Activated naive CD4-positive, alpha-beta T cell treated with anti-CD3 and anti-CD28 coated beads, Interleukin-2, amount 10 ng/mL, durations not matched to agents 7 days and 5 days (primary cell): ENCODE measurements at regions not wholly inside any gene's neighbourhood (a gene's known extent, or its start where the extent isn't known, plus 50 kb on each side); places are given as distances from the start of the nearest gene placed in this dataset.
"Not testable (repeated sequence)": the region's sequence is repeated elsewhere in the genome, so short reads cannot be mapped to it uniquely, and the experiment has no call there.

Experiments
- CTCF ChIA-PET: fragments of 350-600 bp; sonication (Branson Sonifier 250); formaldehyde crosslinking; loops from one replicate; lab custom pipeline; 2021; ENCODE audit warnings: antibody characterized with exemption; lab: Charles Lee
- DNase-seq: peaks from one replicate; pipeline ENCODE4 v3.0.0-alpha.2; 2020
- H3K27ac Mint-ChIP-seq: one replicate; pipeline ENCODE4 v1.8.0; 2021; ENCODE audit warnings: mild to moderate bottlenecking, moderate library complexity, mixed read lengths
- H3K27me3 Mint-ChIP-seq: one replicate; pipeline ENCODE4 v1.8.0; 2021; ENCODE audit warnings: mild to moderate bottlenecking, mixed read lengths
- H3K36me3 Mint-ChIP-seq: one replicate; pipeline ENCODE4 v1.8.0; 2021; ENCODE audit warnings: mixed read lengths
- H3K4me1 Mint-ChIP-seq: one replicate; pipeline ENCODE4 v1.8.0; 2021; ENCODE audit warnings: mixed read lengths
- H3K4me3 Mint-ChIP-seq: one replicate; pipeline ENCODE4 v1.8.0; 2021; ENCODE audit warnings: mild to moderate bottlenecking, moderate library complexity, mixed read lengths
- H3K9me3 Mint-ChIP-seq: one replicate; pipeline ENCODE4 v1.8.0; 2021; ENCODE audit warnings: mixed read lengths

DNA sequence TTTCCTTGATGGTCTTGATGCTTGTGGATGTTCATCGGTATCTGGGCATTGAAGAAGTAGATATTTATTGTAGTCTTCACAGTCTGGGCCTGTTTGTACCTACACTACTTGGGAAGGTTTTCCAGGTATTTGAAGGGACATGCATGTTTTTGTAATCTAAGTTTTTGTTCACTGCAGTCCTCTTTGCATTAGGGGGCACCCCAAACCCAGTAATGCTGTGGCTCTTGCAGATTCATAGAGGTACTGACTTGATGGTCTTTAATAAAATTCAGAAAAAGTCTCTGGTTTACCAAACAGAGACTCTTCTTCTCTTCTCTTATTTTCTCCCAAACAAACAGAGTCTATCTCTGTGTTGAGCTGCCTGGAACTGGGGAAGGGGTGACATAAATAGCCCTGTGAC, 150.9 kb upstream of the SLC16A7 start:
- CTCF ChIA-PET = interaction anchor here (0.8 to 1.0 kb wide), 2 partner anchors 385 to 521 kb away, joined by 3 read pairs; no protein-coding TSS in a partner anchor
- Mint-ChIP-seq H3K4me1 (no peaks in the 10 kb centered on the region), H3K27me3 (no peaks in the 10 kb centered on the region), H3K36me3 (no peaks in the 10 kb centered on the region), H3K4me3 (no peak overlapping the region), H3K27ac (no peak overlapping the region), H3K9me3 (peaks cover 3% of the 10 kb centered on the region)
- peak; percentile 38 for DNase-seq

DNA sequence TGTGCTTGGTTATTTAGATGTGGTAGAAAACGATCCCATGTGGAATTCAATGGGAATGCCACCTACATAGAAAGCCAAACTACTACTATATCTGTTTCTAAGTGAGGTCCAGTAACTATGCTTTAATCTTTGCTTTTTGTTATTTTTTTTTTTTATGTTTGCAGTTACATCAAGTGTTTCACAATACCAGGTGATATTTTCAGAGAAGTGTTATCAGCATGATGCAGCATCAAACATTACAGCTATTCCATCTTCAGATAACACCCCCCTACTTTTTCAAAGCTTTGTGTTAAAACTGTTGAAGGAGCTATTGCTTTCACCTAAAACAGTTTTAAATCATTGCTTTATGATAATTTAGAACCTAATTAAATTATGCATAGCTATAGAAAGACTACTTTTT, 163.8 kb upstream of the SLC16A7 start:
- CTCF ChIA-PET = interaction anchor here (1.0 to 1.2 kb wide), 2 partner anchors 376 to 403 kb away, joined by 3 to 6 read pairs; no protein-coding TSS in a partner anchor
- H3K36me3 Mint-ChIP-seq = no peaks in the 10 kb centered on the region
- no peaks in the 10 kb centered on the region for H3K4me1 Mint-ChIP-seq
- no peak overlapping the region for H3K4me3 Mint-ChIP-seq
- no peaks in the 10 kb centered on the region for H3K27me3 Mint-ChIP-seq
- H3K27ac Mint-ChIP-seq = no peak overlapping the region
- no peaks in the 10 kb centered on the region for H3K9me3 Mint-ChIP-seq
- no peak for DNase-seq

DNA sequence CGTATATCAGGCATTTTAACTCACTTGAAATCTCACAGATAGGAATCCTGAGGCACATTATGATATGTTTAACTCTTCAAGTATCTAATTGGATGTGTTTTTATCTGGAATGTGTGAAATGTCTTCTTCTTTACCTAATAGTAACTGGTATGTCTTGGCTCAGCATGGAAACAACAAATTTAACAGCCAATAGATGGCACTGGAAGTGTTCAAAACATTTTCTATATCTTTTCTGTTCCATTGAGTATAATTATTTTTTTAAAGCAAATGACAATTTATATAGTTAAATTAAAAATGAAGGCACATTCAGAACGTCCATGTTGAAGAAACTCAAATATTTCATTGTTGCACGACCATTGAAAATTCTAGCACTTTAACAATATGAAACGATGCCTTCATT, 164.6 kb upstream of the SLC16A7 start:
- Mint-ChIP-seq H3K4me3 (no peak overlapping the region), H3K27me3 (no peaks in the 10 kb centered on the region), H3K27ac (no peak overlapping the region), H3K9me3 (no peaks in the 10 kb centered on the region), H3K4me1 (no peaks in the 10 kb centered on the region), H3K36me3 (no peaks in the 10 kb centered on the region)
- CTCF ChIA-PET = interaction anchor here (0.9 kb wide), 1 partner anchor 404 kb away, joined by 4 read pairs; no protein-coding TSS in a partner anchor
- no peak for DNase-seq

DNA sequence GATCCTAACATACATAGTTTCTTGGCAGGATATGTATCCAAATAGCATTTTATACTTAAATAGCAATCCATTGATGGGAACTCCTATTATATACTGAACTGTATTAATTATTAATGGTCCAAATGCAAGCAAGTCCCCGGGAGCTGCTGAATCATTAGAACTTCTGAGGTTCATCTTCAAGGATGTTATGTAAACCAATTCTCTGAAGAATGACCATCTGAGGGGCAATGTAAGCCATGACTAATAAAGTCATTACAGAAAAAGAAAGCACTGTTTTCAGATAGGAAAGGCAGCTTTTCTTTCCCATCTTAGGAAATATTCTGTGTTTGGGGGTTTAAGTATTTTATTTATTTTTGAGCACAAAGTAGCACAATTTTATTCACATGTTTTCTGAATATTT, 166.1 kb upstream of the SLC16A7 start:
- CTCF ChIA-PET = interaction anchor here (0.9 to 1.0 kb wide), 2 partner anchors 377 to 405 kb away, joined by 3 read pairs; no protein-coding TSS in a partner anchor
- no peak for DNase-seq
- no peak overlapping the region for H3K4me3 Mint-ChIP-seq
- H3K9me3 Mint-ChIP-seq = no peaks in the 10 kb centered on the region
- H3K27me3 Mint-ChIP-seq = no peaks in the 10 kb centered on the region
- H3K4me1 Mint-ChIP-seq = no peaks in the 10 kb centered on the region
- no peak overlapping the region for H3K27ac Mint-ChIP-seq
- no peaks in the 10 kb centered on the region for H3K36me3 Mint-ChIP-seq

DNA sequence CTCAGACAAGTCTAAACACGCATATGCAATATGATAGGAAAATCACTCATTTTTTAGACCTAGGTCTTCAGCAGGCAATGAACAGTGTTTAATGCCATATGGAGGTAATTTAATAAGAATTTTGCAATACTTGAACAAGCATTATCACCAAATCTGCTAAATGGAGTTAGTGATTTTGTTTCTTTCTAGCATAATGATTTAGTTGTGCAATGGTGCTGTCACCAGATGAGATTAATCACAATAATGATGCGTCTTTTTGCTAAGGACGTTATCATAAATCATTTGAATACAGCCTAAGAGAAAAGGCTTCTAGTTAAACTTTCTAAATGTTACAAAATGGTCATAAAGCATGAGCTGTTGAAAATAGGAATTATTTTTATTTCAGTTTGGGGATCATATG, 170.0 kb upstream of the SLC16A7 start:
- DNase-seq = no peak
- Mint-ChIP-seq H3K27me3 (no peaks in the 10 kb centered on the region), H3K4me3 (no peak overlapping the region), H3K9me3 (no peaks in the 10 kb centered on the region), H3K27ac (no peak overlapping the region), H3K4me1 (no peaks in the 10 kb centered on the region), H3K36me3 (no peaks in the 10 kb centered on the region)
- CTCF ChIA-PET = no interaction called here

DNA sequence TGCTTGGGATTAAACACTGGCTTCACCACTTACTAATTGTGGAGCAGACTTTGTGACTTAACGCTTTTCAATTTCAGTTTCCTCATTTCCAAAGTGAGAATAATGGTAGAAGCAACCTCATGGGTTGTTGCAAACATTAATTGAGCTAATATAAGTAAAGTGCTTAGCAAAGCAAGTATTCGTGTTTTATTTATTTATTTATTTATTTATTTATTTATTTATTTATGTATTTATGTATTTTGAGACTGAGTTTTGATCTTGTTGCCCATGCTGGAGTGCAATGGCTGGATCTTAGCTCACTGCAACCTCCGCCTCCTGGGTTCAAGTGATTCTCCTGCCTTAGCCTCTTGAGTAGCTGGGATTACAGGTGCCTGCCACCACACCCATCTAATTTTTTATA, 171.2 kb upstream of the SLC16A7 start:
- DNase-seq, H3K36me3 Mint-ChIP-seq, H3K27ac Mint-ChIP-seq, H3K4me1 Mint-ChIP-seq, CTCF ChIA-PET, H3K4me3 Mint-ChIP-seq, H3K9me3 Mint-ChIP-seq, H3K27me3 Mint-ChIP-seq: not testable (repeated sequence)

DNA sequence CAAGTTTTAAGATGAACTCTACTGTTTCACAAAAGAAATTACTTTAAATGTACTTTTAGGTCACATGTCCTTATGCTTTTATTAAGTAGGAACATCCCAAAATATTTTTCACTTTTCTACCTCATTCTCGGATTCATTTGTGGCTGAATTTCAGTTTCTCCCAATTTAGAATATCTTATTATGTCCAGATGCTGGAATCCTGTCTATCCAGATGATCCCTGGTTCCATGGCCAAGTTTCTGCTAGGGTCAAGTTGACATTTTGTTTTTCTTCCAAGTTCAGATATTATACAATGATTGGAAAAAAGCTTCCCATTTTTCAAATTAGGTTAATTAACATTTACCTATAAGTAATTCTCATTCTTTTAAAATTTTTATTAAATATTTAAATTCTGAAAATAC, 181.8 kb upstream of the SLC16A7 start:
- H3K4me3 Mint-ChIP-seq = no peak overlapping the region
- no peaks in the 10 kb centered on the region for H3K4me1 Mint-ChIP-seq
- H3K27me3 Mint-ChIP-seq = no peaks in the 10 kb centered on the region
- CTCF ChIA-PET = no interaction called here
- DNase-seq = no peak
- H3K27ac Mint-ChIP-seq = no peak overlapping the region
- no peaks in the 10 kb centered on the region for H3K36me3 Mint-ChIP-seq
- no peaks in the 10 kb centered on the region for H3K9me3 Mint-ChIP-seq

DNA sequence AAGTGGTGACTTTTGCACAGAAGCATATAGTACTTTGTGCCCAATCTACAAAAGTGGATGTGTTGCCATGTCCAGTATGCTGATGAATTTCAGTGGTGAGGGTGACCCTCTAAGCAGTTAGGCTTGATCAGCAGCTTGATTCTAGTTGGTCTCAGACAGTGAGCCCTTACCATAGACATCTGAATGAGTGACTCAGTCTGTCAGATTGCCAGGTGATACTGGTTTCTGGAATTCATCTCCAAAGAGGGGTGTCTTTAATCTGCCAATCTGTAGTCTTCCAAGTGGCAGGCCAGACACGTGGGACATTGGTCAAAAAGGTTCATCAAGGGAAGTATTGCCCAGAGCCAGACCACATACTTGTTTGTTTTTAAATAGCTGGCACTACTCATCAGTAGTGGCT, 187.4 kb upstream of the SLC16A7 start:
- DNase-seq = no peak
- peaks cover 3% of the 10 kb centered on the region for H3K27me3 Mint-ChIP-seq
- no peak overlapping the region for H3K27ac Mint-ChIP-seq

DNA sequence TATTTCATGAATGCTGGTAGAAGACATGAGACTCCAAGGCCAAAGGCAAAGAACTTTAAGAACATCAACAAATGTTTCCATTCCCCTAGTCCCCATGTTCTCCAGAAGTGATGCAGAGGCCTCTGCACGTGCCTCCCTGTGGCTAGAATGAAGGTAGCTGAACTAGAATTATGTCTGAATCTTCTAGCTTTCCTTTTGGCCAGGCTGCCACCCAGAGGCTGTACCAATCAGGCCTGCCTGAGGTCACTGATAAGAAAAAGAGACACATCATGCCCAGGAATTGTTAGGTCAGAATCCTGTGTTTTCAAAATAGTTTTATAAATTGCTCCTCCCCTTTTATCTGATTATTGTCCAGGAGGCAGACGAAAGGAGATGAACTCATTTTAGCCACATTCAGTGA, 188.0 kb upstream of the SLC16A7 start:
- H3K36me3 Mint-ChIP-seq = no peaks in the 10 kb centered on the region
- DNase-seq = no peak
- CTCF ChIA-PET = interaction anchor here (0.9 to 1.4 kb wide), 2 partner anchors 400 to 427 kb away, joined by 3 to 4 read pairs; no protein-coding TSS in a partner anchor

More for the DNA sequence above, 187.4 kb upstream of the SLC16A7 start:
- Mint-ChIP-seq H3K36me3 (no peaks in the 10 kb centered on the region), H3K9me3 (no peaks in the 10 kb centered on the region), H3K4me1 (peaks cover 8% of the 10 kb centered on the region), H3K4me3 (no peak overlapping the region)
- CTCF ChIA-PET = interaction anchor here (0.9 kb wide), 1 partner anchor 427 kb away, joined by 4 read pairs; no protein-coding TSS in a partner anchor

DNA sequence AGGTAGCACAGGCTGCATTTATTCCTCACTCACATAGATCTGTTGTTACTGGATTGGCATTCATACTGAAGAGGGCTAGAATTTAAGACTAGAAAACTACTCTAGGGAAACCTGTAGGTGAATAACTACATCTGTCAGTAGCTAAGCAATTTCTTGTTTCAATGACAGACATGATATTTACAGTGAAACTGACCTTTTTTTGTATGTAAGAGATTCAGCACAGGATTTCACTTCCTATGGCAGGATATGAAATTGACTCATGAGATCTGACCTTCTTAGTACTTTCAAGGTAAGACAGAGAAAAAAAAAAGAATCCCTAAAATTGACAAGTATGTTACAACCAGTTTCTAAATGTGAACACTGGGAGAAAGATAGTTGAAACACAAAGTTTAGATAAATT, 189.8 kb upstream of the SLC16A7 start:
- Mint-ChIP-seq H3K27ac (no peak overlapping the region), H3K36me3 (no peaks in the 10 kb centered on the region), H3K4me3 (no peak overlapping the region), H3K4me1 (peaks cover 8% of the 10 kb centered on the region), H3K27me3 (peaks cover 7% of the 10 kb centered on the region), H3K9me3 (no peaks in the 10 kb centered on the region)
- DNase-seq = no peak
- CTCF ChIA-PET = interaction anchor here (1.0 to 1.9 kb wide), 3 partner anchors 10 to 429 kb away, joined by 3 to 6 read pairs (median 5); no protein-coding TSS in a partner anchor

More for the DNA sequence above, 188.0 kb upstream of the SLC16A7 start:
- Mint-ChIP-seq H3K4me1 (peaks cover 8% of the 10 kb centered on the region), H3K27ac (no peak overlapping the region), H3K9me3 (no peaks in the 10 kb centered on the region), H3K4me3 (no peak overlapping the region), H3K27me3 (peaks cover 7% of the 10 kb centered on the region)

DNA sequence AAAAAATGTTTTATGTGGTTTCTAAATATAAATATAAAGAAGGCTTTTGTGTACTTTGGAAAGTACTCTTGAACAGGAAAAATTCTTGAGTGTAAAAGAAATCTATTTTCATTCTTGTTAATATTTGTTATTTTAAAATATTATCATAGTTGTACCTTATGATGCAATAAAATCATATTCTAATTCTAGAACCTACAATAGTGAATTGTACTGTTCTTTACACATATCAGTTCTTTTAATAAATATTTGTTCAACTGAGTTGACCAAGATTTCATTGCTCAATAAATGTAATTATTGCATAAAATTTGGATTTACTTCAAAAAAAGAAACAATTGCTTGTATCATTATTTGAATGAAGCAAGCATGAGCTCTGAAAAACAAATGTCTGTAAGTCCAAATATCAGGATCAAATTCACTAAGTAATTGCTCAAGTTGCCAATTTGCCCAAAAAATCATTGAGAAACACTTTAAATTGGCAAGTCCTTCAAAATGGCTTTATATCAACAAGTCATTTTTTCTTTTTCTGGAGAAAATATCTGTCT, 191.6 kb upstream of the SLC16A7 start:
- Mint-ChIP-seq H3K4me1 (peaks cover 8% of the 10 kb centered on the region), H3K9me3 (no peaks in the 10 kb centered on the region), H3K27me3 (peaks cover 7% of the 10 kb centered on the region), H3K27ac (no peak overlapping the region), H3K4me3 (no peak overlapping the region), H3K36me3 (no peaks in the 10 kb centered on the region)
- CTCF ChIA-PET = interaction anchor here (0.6 to 3.6 kb wide), 9 partner anchors 8 to 1824 kb away, joined by 3 to 22 read pairs (median 4); no protein-coding TSS in a partner anchor
- no peak for DNase-seq

DNA sequence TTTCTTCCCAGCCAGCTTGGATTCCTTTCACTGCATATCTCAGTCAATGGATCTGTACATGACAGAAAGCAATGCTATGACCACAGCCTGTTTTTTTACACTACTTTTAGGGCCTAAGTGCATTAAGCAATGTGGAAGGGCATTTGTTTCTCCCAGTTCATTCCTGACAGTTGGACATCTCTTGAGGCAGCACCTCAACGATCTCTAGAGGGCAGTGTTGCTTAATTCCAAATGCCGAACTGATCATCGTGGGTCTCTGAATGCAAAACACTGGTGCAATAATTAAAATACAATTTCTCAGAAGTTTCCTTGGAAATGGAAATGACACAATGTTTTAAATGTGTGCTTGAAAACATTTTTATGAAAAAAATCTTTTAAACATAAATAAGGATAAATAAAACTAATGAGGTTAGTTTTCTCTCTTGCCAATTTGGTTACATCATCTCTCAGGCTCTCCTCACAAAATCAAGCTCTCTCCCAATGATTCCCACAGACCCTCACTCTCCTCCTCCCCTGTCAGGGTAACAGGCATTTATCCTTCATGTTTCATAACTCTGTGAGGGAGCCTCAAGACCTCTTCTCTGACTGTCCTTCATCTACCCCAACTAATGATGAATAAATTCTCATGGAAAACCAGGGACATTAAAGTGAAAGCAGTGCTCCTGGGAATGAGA, 192.4 kb upstream of the SLC16A7 start:
- CTCF ChIA-PET = interaction anchor here (0.9 to 3.6 kb wide), 8 partner anchors 9 to 432 kb away, joined by 3 to 22 read pairs (median 4); no protein-coding TSS in a partner anchor
- Mint-ChIP-seq H3K4me1 (peaks cover 8% of the 10 kb centered on the region), H3K27me3 (peaks cover 7% of the 10 kb centered on the region), H3K36me3 (no peaks in the 10 kb centered on the region), H3K9me3 (no peaks in the 10 kb centered on the region), H3K27ac (no peak overlapping the region), H3K4me3 (no peak overlapping the region)
- peak; percentile 49 for DNase-seq

DNA sequence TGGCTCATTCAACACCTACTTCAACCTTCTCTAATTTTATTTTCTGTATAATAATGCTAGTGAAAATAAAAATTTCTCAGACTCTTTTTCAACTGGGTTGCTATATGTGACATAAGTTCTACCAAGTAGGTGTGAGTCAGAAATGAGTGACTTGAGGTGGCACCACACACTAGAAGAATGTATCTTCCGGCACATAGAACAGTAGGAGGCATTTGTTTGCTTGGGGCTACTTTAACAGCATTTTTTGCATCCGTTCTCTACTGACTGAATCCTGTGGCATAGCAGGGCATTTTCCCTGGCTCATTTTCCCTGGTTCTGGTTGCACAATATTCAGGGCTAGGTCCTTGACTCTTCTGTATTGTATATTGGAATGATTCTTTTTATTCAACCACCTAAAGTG, 194.0 kb upstream of the SLC16A7 start:
- H3K27ac Mint-ChIP-seq = no peak overlapping the region
- no peaks in the 10 kb centered on the region for H3K36me3 Mint-ChIP-seq
- DNase-seq = no peak
- peaks cover 8% of the 10 kb centered on the region for H3K4me1 Mint-ChIP-seq
- no peak overlapping the region for H3K4me3 Mint-ChIP-seq
- no peaks in the 10 kb centered on the region for H3K9me3 Mint-ChIP-seq
- CTCF ChIA-PET = interaction anchor here (3.2 to 3.6 kb wide), 2 partner anchors 407 to 434 kb away, joined by 17 to 22 read pairs; no protein-coding TSS in a partner anchor
- peaks cover 7% of the 10 kb centered on the region for H3K27me3 Mint-ChIP-seq

DNA sequence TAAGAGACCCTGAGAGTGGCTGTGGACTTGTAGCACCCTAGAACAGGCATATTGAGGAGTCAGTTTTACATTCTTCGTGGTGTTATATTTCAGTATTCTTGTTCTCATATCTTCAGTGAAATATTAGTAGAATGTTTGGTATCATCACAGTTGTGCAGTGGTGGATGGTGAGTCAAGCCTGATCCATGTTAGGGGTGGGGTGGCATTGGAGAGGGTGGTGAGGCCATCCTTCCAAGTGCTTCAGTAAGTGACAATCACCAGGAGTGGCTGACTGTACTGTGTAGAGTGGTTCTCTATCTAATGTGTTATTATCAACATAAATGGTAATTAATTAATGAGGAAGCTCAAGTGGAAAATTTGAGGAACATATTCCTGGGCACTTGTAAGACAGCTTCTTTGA, 197.7 kb upstream of the SLC16A7 start:
- Mint-ChIP-seq H3K4me3 (no peak overlapping the region), H3K9me3 (no peaks in the 10 kb centered on the region), H3K27me3 (peaks cover 2% of the 10 kb centered on the region), H3K27ac (no peak overlapping the region), H3K36me3 (no peaks in the 10 kb centered on the region), H3K4me1 (no peaks in the 10 kb centered on the region)
- CTCF ChIA-PET = no interaction called here
- DNase-seq = no peak
